ENCODE measurements at regions not wholly inside any gene's neighbourhood (a gene's known extent, or its start where the extent isn't known, plus 50 kb on each side); places are given as distances from the start of the nearest gene placed in this dataset.

DNA sequence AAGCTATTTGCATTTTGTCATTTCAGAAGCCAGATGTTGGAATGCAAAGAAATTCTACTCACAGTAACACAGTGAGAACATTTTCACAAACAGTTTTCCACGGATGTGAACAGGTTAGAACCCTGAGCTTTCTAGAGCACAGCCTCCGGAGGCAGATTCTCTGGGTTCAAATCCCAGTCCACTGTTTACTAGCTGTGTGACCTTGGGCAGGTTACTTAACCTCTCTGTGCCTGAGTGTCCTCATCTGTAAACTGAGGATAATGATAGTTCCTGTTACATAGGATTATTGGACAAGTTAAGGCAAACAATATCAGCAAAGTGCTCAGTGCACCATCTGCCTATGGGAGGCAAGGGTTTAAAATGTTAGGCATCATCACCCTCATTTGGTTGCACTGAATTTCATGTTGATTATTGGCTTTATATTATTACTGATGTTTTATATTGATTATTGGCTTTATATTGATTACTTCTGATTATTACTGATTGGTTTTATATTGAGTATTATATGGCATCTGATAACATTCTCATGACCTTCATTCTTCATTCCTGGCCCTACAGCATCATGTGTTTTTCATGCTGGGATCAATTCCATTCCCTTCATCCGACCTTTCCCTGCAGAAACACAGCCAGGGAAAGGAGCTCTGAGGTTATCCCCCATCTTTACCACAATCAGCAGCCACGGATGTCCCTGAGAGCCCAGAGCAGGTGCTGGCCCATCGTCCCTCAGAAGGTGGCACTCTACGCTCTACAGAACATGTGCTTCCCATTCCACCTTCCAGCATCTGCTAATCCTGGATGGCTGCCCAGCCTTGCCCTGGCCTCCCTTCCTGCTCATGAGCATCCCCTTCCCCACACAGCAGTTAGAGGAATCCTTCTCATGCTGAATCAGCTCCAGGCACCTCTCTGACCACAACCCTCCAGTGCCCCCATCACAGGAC is 283.1 kb downstream of the PREX1 start:
- no peak overlapping the region for H3K4me3 ChIP-seq (ENCODE audit: low read depth, low read length)
- in situ Hi-C loops (cut with HindIII; ENCODE audit: low sequenced_read_pairs), result no loop called here
- TF ChIP-seq, protein P1, sequence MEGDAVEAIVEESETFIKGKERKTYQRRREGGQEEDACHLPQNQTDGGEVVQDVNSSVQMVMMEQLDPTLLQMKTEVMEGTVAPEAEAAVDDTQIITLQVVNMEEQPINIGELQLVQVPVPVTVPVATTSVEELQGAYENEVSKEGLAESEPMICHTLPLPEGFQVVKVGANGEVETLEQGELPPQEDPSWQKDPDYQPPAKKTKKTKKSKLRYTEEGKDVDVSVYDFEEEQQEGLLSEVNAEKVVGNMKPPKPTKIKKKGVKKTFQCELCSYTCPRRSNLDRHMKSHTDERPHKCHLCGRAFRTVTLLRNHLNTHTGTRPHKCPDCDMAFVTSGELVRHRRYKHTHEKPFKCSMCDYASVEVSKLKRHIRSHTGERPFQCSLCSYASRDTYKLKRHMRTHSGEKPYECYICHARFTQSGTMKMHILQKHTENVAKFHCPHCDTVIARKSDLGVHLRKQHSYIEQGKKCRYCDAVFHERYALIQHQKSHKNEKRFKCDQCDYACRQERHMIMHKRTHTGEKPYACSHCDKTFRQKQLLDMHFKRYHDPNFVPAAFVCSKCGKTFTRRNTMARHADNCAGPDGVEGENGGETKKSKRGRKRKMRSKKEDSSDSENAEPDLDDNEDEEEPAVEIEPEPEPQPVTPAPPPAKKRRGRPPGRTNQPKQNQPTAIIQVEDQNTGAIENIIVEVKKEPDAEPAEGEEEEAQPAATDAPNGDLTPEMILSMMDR (IDR thresholded peaks at IDR 0.05; ENCODE audit: low read depth, low read length), result no peak
- no peak for DNase-seq (ENCODE audit: low read depth, low spot score)

GRCh38 chr20:48541581-48542071 is 286.2 kb downstream of the PREX1 start:
- in situ Hi-C loops (cut with HindIII; ENCODE audit: low sequenced_read_pairs), result no loop called here
- DNase-seq (ENCODE audit: low read depth, low spot score), result no peak
- TF ChIP-seq, protein P1 (IDR thresholded peaks at IDR 0.05; ENCODE audit: low read depth, low read length), result no peak
- no peak overlapping the region for H3K4me3 ChIP-seq (ENCODE audit: low read depth, low read length)

- DNase-seq (ENCODE audit: low read depth, low spot score), result no peak
- in situ Hi-C loops (cut with HindIII; ENCODE audit: low sequenced_read_pairs), result no loop called here
- TF ChIP-seq, protein P1 (IDR thresholded peaks at IDR 0.05; ENCODE audit: low read depth, low read length), result no peak
- H3K4me3 ChIP-seq (ENCODE audit: low read depth, low read length), result no peak overlapping the region
These were observed 288.9 kb downstream of the PREX1 start for GRCh38 chr20:48538856-48539255.

- H3K4me3 ChIP-seq (ENCODE audit: low read depth, low read length), result no peak overlapping the region
- DNase-seq (ENCODE audit: low read depth, low spot score), result peak; percentile 59
- in situ Hi-C loops (cut with HindIII; ENCODE audit: low sequenced_read_pairs), result no loop called here
- TF ChIP-seq, protein P1 (IDR thresholded peaks at IDR 0.05; ENCODE audit: low read depth, low read length), result no peak
These were observed 289.6 kb downstream of the PREX1 start for GRCh38 chr20:48538058-48538825.

GRCh38 chr20:48536206-48536605 is 291.6 kb downstream of the PREX1 start:
- TF ChIP-seq, protein P1 (IDR thresholded peaks at IDR 0.05; ENCODE audit: low read depth, low read length), result no peak
- in situ Hi-C loops (cut with HindIII; ENCODE audit: low sequenced_read_pairs), result no loop called here
- no peak for DNase-seq (ENCODE audit: low read depth, low spot score)

DNA sequence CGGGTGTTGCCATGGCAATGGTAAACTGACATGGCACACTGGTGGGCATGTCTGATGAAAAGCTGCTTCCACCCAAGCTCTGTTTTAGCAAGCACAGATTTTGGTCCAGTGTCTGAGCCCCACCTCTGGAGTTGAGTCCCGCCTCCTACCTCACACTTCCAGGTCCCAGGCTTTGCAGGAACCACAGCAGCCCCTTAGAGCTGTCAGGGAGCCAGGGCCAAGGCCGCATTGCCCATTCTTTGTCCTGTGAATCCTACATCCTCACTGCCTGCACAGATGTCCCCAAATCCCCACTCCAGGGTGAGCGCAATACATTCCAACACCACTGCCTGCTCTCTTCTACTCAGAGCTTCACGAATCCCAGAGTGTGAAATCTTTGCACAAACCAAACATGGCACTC is 292.2 kb downstream of the PREX1 start:
- TF ChIP-seq, protein P1 (IDR thresholded peaks at IDR 0.05; ENCODE audit: low read depth, low read length), result no peak
- in situ Hi-C loops (cut with HindIII; ENCODE audit: low sequenced_read_pairs), result no loop called here
- DNase-seq (ENCODE audit: low read depth, low spot score), result no peak

More at GRCh38 chr20:48536206-48536605, 291.6 kb downstream of the PREX1 start:
- H3K4me3 ChIP-seq (ENCODE audit: low read depth, low read length), result no peak overlapping the region

More for the DNA sequence above, 292.2 kb downstream of the PREX1 start:
- no peak overlapping the region for H3K4me3 ChIP-seq (ENCODE audit: low read depth, low read length)
